Neural cell (in vitro differentiated cells): ENCODE measurements at regions not wholly inside any gene's neighbourhood (a gene's known extent, or its start where the extent isn't known, plus 50 kb on each side); places are given as distances from the start of the nearest gene placed in this dataset.

Experiments used
- H2AFZ ChIP-seq: fragments of 200-600, 300-800 bp; sonication (generic), shearing (Covaris generic); 2 replicates; pipeline ENCODE4 v1.6.0; 2014; ENCODE audit warnings: low read depth, mild to moderate bottlenecking, antibody characterized with exemption, low read length, moderate library complexity
- H3F3A ChIP-seq: fragments of 200-600 bp; shearing (Covaris generic); 2 replicates; pipeline ENCODE4 v1.6.1; 2016; ENCODE audit warnings: mild to moderate bottlenecking, moderate library complexity, mixed read lengths, antibody characterized with exemption, low read length; ENCODE audit not compliant: insufficient read depth, poor library complexity, severe bottlenecking
- H3K27ac ChIP-seq: fragments of 200-600, 300-800 bp; sonication (generic), shearing (Covaris generic); 2 replicates; pipeline ENCODE4 v1.5.1; 2014; ENCODE audit warnings: mild to moderate bottlenecking, low read length, moderate library complexity
- H3K27me3 ChIP-seq: fragments of 300-800, 200-600 bp; sonication (generic), shearing (Covaris generic); 2 replicates; pipeline ENCODE4 v1.6.0; 2014; ENCODE audit warnings: mild to moderate bottlenecking, low read depth, low read length, moderate library complexity; ENCODE audit not compliant: insufficient read depth
- H3K36me3 ChIP-seq: fragments of 300-800, 200-600 bp; sonication (generic), shearing (Covaris generic); 2 replicates; pipeline ENCODE4 v1.5.1; 2014; ENCODE audit warnings: mild to moderate bottlenecking, antibody characterized with exemption, low read length, moderate library complexity; ENCODE audit not compliant: insufficient read depth
- H3K4me2 ChIP-seq: fragments of 300-800, 200-600 bp; sonication (generic), shearing (Covaris generic); 2 replicates; pipeline ENCODE4 v1.6.0; 2014; ENCODE audit warnings: mild to moderate bottlenecking, low read length
- H3K4me3 ChIP-seq: fragments of 300-800, 200-600 bp; sonication (generic), shearing (Covaris generic); 2 replicates; pipeline ENCODE4 v1.5.1; 2014; ENCODE audit warnings: mild to moderate bottlenecking, low read length, moderate library complexity
- H3K79me2 ChIP-seq: fragments of 200-600 bp; shearing (Covaris generic); replicated peaks from 2 replicates; pipeline ENCODE4 v1.6.0; 2014; ENCODE audit warnings: mild to moderate bottlenecking, low read length, moderate library complexity; ENCODE audit not compliant: insufficient read depth
- H3K9ac ChIP-seq: fragments of 300-800, 200-600 bp; sonication (generic), shearing (Covaris generic); 2 replicates; pipeline ENCODE4 v1.6.1; 2016; ENCODE audit warnings: mild to moderate bottlenecking, low read length, mixed read lengths
- H3K9me2 ChIP-seq: fragments of 200-600 bp; shearing (Covaris generic); 2 replicates; pipeline ENCODE4 v1.6.1; 2016; ENCODE audit warnings: mild to moderate bottlenecking, low read length, mixed read lengths; ENCODE audit not compliant: insufficient read depth
- H3K9me3 ChIP-seq: fragments of 200-600, 300-800 bp; sonication (generic), shearing (Covaris generic); 2 replicates; pipeline ENCODE4 v1.6.1; 2016; ENCODE audit warnings: mild to moderate bottlenecking, mixed run types, low read length, moderate library complexity, mixed read lengths
- H4K20me1 ChIP-seq: fragments of 200-600 bp; shearing (Covaris generic); 2 replicates; pipeline ENCODE4 v1.6.1; 2016; ENCODE audit warnings: mild to moderate bottlenecking, mixed run types; ENCODE audit not compliant: insufficient read depth
- CTCF ChIP-seq: fragments of 450-650 bp; IDR thresholded peaks from 2 replicates; pipeline ENCODE4 v1.5.1; 2014; ENCODE audit warnings: antibody characterized with exemption, mild to moderate bottlenecking, moderate library complexity; ENCODE audit not compliant: poor library complexity, severe bottlenecking
- EP300 ChIP-seq: fragments of 450-650 bp; conservative IDR thresholded peaks from 2 replicates; pipeline ENCODE4 v1.6.1; 2014; ENCODE audit warnings: antibody characterized with exemption, mild to moderate bottlenecking, moderate library complexity; ENCODE audit not compliant: poor library complexity, severe bottlenecking
- EZH2 ChIP-seq: fragments of 200-600, 300-800 bp; shearing (Covaris generic), sonication (generic); IDR thresholded peaks from 2 replicates; pipeline ENCODE4 v1.6.1; 2014; ENCODE audit warnings: antibody characterized with exemption, low read length, borderline replicate concordance, mild to moderate bottlenecking; ENCODE audit not compliant: insufficient read depth, poor library complexity, severe bottlenecking
- MXI1 ChIP-seq: fragments of 450-650 bp; conservative IDR thresholded peaks from 2 replicates; pipeline ENCODE4 v1.6.1; 2014; ENCODE audit warnings: antibody characterized with exemption, mild to moderate bottlenecking; ENCODE audit not compliant: poor library complexity, severe bottlenecking
- POLR2AphosphoS5 ChIP-seq: IDR thresholded peaks from 2 replicates; pipeline ENCODE4 v1.6.1; 2012
- RAD21 ChIP-seq: fragments of 450-650 bp; conservative IDR thresholded peaks from 2 replicates; pipeline ENCODE4 v1.6.1; 2014; ENCODE audit warnings: antibody characterized with exemption, mild to moderate bottlenecking, moderate library complexity
- REST ChIP-seq: IDR thresholded peaks from 2 replicates; pipeline ENCODE4 v1.6.1; 2012; ENCODE audit warnings: borderline replicate concordance
- SMC3 ChIP-seq: fragments of 450-650 bp; conservative IDR thresholded peaks from 2 replicates; pipeline ENCODE4 v1.6.1; 2014; ENCODE audit warnings: antibody characterized with exemption, mild to moderate bottlenecking, moderate library complexity; ENCODE audit not compliant: poor library complexity
- TAF1 ChIP-seq: IDR thresholded peaks from 2 replicates; pipeline ENCODE4 v1.6.1; 2012; ENCODE audit warnings: low read depth

GRCh38 chr16:13568803-13569202 is 351.2 kb upstream of the ERCC4 start:
- TF ChIP-seq SMC3 (no peak), RAD21 (no peak), MXI1 (no peak), EZH2 (no peak), REST (no peak), CTCF (no peak), EP300 (no peak), TAF1 (no peak), POLR2AphosphoS5 (no peak)
- Histone ChIP-seq H3K4me3 (no peak overlapping the region), H3K9me3 (no peaks in the 10 kb centered on the region), H3F3A (no peaks in the 10 kb centered on the region), H3K4me2 (no peak overlapping the region), H2AFZ (no peak overlapping the region), H3K27ac (no peak overlapping the region), H3K27me3 (no peaks in the 10 kb centered on the region), H3K9ac (no peak overlapping the region), H3K9me2 (no peaks in the 10 kb centered on the region), H4K20me1 (no peaks in the 10 kb centered on the region), H3K36me3 (no peaks in the 10 kb centered on the region), H3K79me2 (no peaks in the 10 kb centered on the region)

- no peaks in the 10 kb centered on the region for H3K79me2 ChIP-seq
- H4K20me1 ChIP-seq, result no peaks in the 10 kb centered on the region
- H2AFZ ChIP-seq, result no peak overlapping the region
- no peak overlapping the region for H3K4me3 ChIP-seq
- no peak for TF ChIP-seq CTCF
- no peak for TF ChIP-seq MXI1
- no peak for TF ChIP-seq POLR2AphosphoS5
- no peak for TF ChIP-seq EZH2
- no peak for TF ChIP-seq RAD21
- TF ChIP-seq TAF1, result no peak
- TF ChIP-seq SMC3, result no peak
- no peak for TF ChIP-seq EP300
- no peak for TF ChIP-seq REST
- H3F3A ChIP-seq, result no peaks in the 10 kb centered on the region
- H3K36me3 ChIP-seq, result no peaks in the 10 kb centered on the region
- no peak overlapping the region for H3K9ac ChIP-seq
- no peak overlapping the region for H3K4me2 ChIP-seq
- no peaks in the 10 kb centered on the region for H3K27me3 ChIP-seq
- H3K27ac ChIP-seq, result no peak overlapping the region
- no peaks in the 10 kb centered on the region for H3K9me3 ChIP-seq
- H3K9me2 ChIP-seq, result no peaks in the 10 kb centered on the region
Measured at GRCh38 chr16:13569986-13570385, 350.0 kb upstream of the ERCC4 start.
